ENCODE measurements at regions not wholly inside any gene's neighbourhood (a gene's known extent, or its start where the extent isn't known, plus 50 kb on each side); places are given as distances from the start of the nearest gene placed in this dataset.
"Not testable (repeated sequence)": the region's sequence is repeated elsewhere in the genome, so short reads cannot be mapped to it uniquely, and the experiment has no call there.

DNA sequence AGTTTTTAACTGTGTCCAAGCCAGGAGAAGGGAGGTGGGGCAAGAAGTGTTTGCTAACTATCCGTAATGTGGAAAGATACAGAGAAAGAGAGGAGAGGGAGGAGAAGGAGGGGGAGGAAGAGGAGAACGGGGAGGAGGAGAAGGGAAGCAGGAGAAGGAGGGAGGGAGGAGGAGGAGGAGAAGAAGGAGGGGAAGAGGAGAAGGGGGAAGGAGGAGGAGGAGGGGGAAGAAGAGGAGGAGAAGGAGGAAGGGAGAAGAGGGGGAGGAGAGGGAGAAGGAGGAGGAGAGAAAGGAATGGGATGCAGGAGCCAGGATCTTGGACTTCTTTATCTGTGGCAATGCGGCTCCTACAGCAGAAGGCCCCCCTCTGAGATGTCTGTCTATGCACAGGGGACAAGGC lies 510.3 kb upstream of the CCDC196 start:
- no peak for DNase-seq

DNA sequence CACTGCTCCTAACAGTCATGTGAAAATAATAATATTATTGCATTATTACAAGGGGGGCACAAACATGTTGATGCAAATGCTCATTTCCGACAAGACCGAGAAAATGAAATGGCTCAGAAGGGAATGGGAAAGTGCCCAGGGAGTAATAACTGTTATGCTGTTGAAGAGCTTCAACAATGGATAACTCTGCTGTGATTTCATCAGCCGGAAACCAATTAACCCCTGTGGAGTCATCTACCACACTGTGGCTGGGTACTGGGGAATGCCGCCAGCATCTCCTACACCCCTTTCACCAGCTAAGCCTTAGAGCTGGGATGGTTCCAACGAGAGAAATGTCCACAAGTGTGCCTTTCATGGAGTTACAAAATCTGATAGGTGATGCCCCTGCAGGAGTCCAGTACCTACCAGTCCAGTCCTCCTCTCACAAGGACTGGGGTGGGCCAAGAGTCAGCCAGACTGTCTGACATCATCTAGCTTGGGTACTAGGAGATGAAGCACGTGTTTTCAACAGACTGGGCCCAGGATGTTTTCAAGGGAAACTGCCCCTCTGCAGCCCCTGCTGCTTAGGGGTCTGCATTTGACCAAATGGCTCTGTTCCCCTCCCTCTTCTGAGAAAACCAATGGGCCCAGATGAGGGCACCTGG lies 509.3 kb upstream of the CCDC196 start:
- peak; percentile 52 for DNase-seq

DNA sequence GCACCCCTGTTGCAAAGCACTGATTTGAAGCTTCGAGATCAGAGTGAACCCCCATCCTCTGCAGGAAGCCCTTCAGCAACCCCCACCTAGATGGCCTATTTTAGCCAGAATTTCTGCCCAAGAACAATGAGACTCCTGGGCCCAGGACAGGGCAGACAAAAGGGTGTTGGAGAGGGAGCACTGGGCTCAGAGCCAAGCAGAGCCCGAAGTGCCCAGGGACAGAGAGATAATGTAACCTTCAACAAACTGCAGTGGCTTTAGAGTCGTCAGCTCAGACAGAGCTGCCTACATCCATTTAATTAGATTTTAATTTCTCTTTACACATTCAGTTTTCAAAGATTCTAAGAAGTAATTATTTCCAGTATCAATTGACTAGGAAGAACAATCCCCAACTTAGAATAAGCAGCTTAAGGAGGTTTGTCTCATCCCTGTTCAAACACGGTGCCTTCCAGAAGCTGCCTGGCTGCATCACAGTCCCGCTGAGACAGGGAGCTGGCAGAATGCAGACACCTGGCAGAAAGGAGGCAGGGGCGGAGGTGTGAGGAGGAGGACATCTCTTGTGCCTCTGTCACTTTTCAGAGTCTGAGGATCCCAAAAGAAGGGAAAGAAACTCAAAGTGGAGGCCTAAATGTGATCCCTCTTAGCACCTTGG lies 504.9 kb upstream of the CCDC196 start:
- DNase-seq, result peak; percentile 14

DNA sequence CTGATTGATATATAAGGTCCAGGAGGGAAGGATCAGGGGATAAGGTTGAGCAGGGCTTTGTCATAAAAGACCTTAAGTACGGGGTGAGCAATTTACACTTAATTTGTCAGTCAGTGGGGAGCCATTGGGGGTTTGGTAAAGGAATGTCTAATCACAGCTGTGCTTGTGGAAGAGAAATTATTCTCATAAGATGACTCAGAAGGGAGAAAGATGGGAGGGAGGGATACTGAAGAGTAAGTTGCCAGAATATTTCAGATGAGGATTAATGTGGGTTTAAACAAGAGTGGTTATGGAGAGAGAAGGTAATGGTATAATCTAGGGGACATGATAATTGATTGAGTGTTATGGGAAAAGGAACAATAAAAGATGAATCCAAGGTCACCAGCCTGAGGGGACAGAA lies 500.1 kb upstream of the CCDC196 start:
- DNase-seq, result peak; percentile 44

DNA sequence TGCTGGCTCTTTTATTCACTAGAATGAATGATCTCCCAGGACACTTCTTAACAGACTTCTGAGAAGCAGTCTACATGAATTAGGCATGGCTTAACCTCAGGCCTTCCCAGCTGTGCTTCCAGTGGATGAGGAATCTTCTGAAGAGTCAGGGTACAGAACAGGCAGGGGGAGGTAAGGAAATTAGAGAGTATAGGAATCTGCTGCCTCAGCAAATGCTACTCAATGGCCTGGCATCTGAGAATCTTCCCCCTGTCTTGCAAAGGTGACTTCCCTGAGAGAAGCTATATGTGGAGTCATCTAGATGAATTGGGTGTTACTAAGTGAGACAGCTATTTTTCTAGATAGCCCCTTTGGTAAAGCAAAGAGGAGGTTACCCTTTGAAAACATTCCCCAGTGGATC lies 496.2 kb upstream of the CCDC196 start:
- no peak for DNase-seq

DNA sequence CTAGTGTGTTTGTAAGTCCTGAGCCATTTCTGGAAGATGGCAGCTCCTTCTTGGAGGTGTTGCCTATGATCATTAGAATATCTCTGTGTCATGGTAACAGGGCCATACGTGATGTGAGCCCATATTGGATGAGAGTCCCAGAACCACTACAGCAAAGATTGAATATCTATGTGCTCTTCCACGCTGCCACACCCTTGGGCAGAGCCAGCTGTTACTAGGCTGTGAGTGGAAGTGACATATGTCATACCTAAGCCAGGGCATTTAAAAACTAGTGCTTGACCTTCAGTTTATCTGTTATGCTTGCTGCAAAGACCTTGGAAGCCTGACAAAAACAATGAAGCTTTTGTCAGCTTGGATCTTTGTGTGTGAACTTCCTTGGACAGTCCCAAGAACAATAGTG lies 495.1 kb upstream of the CCDC196 start:
- DNase-seq, result no peak

DNA sequence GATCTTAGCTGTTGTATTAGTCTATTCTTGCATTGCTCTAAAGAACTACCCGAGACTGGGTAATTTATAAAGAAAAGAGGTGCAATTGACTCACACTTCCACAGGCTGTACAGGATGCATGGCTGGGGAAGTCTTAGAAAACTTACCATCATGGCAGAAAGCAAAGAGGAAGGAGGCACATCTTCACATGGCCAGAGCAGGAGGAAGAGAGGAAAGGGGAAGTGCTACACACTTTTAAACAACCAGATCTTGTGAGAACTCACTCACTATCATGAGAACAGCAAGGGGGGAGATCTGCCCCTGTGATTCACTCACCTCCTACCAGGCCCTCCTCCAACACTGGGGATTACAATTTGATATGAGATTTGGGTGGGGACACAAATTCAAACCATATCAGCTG lies 494.2 kb upstream of the CCDC196 start:
- DNase-seq, result not testable (repeated sequence)

DNA sequence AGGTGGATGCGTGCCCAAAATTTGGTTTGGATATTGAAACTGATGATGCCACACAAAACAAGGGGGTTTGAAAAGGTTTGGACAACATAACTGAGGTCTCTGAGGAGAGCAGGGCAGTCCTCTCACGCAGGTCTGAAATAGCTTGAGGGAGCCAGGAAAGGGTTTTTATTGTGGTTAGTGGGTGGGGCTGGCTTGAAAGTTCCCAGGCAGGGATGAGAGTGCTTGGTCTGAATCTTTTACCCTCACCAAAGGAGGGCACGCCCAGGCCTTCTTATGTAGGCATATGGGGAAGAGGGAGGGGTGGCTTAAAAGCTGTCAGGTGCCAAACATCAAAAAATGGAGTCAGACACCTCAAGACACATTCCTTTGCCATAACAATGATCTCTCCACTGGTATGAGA lies 493.1 kb upstream of the CCDC196 start:
- no peak for DNase-seq

DNA sequence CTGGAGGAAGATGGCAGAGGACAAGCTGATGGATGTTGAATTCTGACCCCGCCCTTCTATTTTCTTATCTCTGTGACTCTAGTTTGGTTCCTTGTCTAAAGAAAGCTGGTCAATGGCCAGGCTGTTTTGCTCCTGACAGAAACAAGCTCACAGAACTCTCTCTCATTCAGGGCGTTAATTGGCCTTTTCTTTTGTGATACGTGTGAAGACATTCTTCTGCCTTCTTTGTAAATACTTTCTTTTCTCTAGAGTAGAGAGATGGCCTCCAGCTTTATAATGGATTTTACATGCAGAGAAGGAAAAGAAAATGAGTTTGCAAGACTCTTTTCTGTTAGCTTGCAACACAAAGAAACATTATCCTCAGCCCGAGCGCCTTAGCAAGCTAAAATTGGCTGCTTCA lies 492.2 kb upstream of the CCDC196 start:
- DNase-seq, result no peak

DNA sequence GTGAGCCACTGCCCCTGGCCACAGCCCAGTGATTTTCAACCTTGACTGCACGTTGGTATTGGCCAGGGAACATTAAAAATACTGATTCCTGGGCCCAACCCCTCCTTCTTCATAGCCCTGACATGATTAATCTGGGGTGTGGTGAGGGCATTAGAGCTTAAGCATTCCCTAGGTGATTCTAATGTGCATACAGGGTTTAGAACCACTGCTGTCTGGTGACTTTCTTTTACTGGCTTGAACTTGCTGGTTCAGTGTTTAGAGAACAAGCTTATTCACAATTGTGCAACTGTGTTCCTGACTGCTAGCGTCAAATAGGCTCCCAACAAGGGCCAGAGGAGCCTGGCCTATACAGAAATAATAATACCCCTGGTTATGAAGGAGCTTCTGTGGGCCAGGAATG lies 488.8 kb upstream of the CCDC196 start:
- no peak for DNase-seq

DNA sequence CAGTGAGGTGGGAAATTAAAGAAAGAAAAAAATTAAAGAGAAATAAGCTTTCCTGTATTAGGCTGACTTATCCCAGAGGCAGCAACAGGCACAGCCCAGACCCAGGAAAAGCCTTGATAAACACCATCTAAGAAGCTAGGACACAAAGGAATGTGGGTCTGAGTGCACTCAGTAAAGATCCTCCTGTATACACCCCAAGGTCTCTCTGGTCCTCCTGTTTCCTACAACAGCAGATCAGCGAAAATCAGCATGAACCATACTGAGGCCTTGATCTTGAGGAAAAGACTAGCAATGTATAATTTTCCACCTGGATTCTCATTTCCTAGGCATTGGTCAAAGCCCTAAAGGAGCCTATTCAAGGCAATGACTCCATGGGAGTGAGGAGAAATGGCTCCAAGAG lies 486.3 kb upstream of the CCDC196 start:
- no peak for DNase-seq

DNA sequence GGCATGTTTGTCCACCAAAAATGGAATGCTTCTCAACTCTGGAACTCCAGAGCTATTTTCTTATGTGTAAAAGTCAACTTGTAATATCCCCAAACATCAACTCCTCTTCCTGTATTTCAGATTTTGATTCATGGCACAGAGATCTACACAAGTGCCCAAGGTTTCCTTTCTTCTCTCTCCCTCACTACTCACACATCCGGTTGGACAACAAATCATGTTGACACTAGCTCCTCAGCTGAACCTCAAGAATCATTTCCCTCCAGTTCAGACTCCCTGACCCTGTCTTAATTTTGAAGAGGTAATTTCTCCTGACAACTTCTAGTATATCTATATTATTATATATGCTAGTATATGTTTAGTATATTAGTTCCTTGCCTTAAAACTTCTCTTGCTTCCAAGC lies 485.4 kb upstream of the CCDC196 start:
- no peak for DNase-seq

DNA sequence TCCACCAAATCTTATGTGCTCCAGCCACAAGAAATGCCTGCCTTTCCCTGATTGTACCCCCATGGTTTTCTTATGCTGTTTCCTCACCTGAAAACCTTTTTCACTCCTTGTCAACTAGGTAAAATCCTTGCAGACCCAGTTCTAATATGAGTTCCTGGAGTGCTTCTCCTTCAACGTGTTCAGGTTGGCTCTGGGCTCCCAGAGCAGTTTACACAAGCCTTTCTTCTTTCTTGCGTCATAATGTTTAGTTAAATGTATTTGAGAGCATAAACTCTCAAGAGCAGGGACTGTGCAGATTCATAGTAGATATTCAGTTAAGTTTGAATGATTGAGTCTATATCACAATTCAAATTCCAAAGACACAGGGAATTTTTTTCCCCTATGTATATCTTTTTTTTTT lies 484.8 kb upstream of the CCDC196 start:
- no peak for DNase-seq

DNA sequence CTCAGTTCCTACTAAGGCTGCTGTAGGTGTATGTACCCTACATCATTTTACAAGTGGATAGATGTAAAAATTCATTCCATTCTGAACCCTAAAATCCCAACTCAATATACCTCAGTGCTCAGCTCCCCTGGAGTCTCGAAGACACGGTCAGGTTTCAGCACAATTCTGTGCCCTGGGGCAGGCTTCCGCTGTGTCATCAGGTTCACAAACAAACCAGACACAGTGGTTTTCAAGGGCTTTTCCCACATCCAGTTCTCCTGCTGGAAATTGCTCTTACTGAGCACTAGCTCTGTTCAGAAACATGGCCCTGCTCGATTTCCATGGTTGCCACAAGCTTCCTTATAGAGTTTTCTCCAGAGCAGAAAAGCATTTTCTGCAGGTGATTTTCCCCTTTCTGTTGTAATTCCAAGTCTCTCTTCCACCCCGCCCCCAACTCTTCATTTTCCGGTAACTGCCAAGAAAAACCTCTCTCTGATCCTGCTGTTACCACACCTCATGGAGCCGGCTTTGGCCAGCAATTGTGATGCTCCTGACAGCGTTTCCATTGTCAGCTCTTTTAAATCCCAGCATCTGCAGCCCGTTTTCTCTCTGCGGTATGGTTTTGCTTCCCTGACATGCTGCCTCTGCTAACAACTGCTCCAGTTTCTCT lies 483.0 kb upstream of the CCDC196 start:
- peak; percentile 78 for DNase-seq

DNA sequence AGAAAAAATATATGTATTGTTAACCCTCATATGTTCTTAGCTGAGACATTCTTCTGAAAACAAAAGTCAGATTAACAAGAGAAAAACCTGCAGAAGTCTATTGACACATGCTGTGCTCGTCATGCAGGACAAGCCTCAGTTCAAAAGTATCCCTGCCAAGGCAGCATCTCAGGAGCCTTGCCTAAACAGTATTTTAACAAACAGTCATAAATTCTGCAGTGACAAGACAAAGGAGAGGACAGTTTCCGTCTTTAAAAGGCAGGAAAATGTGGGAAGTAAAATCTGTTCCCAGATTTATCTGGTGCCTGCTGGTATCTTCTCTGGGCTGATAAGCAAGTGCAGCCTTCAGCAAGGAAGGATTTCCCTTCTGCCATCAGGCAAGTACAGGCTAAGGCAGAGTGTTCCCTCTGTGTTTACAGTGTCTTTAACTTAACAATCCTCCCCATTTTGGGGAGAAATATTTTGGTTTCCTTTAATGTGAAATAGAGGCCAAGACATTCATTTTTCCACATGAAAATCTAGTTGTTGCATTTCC lies 480.2 kb upstream of the CCDC196 start:
- DNase-seq, result peak; percentile 27

DNA sequence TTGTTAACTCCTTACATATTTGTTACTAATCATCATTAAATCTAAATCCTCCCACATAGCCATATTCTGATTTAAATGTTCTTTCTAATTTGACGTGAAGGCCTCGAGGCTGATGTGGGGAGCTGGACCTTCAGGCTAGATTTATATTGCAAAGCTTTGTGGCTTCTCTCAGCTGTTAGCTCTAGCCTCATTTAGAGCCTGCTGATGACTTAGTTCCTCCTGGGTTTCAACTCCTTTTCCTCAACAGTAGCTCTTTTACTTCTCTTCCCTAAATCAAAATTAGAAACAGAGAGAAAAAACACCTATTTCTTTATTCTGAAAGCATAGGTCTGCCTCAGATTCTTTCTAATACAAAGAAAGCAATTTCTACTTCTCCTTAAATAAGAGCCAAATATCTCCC lies 477.5 kb upstream of the CCDC196 start:
- no peak for DNase-seq

DNA sequence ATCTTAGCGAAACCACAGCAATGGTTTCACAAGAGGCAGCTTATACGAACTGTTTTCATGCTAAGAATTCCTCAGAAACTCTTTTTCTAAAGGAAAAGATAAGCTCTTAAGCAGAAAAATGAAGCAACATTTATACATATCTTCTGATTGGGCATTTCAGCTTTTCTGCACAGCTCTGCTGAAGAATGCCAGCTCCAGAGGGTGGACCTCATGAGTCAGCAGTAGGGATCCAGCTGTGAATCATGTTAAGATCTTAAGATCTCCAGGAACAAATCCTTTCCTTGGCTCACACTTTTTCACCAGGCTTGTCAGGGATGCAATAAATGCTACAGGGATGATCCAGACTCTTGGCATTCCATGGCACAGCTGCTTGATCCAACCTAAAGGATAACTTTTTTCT lies 477.1 kb upstream of the CCDC196 start:
- no peak for DNase-seq

DNA sequence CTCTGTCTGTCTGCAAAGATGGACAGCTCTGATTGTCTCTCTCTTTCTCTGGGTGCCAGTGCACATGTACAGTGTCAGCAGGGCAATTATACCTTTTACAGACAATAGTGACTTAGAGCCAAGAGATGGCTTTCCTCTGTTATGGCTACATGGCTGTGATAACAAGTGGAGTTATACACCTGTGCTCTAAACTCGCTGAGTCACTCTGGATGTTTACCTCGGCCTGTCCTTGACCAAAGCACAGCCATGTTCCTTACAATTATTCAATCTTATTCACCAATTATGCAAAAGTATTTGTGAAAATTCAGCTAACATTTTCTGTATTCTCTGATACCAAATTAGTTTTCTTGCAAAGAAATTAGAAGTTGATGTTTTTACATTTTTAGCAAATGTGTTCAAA lies 475.5 kb upstream of the CCDC196 start:
- DNase-seq, result peak; percentile 12

DNA sequence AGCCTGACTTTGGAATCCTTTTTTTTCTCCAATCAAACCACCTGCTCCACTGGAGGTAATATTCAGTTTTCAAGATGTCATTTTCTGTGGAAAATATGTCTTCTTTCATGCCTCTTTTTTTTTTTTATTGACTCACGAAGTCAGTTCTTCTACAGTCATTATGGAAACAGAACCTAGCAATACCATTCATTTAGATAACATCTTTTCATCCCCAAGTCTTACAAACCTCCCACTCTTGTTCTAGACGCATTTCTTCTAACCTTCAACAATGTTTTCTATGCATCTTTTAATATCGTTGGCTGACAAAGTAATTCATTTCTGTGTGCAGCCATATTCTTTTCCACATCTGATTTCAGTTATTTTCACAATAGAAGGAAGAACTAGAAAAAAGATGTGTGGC lies 474.3 kb upstream of the CCDC196 start:
- no peak for DNase-seq

DNA sequence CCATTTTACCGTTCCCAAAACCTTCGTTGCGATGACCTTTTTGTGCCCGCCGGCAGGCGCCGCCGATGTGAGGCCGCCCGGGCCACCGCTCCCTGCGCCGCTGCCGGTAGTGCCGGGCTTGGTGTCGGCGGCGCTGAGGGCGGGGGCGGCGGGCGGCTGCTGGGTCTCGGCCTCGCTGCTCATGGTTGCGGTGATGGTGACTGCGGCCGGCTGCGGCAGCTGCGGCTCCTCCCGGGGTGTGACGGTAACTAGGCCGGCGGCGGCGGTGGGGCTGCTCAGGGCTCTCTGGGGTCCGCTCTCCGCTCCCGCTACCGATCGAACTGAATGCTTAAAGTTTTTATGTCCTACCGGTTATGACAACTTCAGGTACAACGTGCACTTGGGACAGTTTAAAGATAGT lies 472.6 kb upstream of the CCDC196 start:
- not testable (repeated sequence) for DNase-seq

DNA sequence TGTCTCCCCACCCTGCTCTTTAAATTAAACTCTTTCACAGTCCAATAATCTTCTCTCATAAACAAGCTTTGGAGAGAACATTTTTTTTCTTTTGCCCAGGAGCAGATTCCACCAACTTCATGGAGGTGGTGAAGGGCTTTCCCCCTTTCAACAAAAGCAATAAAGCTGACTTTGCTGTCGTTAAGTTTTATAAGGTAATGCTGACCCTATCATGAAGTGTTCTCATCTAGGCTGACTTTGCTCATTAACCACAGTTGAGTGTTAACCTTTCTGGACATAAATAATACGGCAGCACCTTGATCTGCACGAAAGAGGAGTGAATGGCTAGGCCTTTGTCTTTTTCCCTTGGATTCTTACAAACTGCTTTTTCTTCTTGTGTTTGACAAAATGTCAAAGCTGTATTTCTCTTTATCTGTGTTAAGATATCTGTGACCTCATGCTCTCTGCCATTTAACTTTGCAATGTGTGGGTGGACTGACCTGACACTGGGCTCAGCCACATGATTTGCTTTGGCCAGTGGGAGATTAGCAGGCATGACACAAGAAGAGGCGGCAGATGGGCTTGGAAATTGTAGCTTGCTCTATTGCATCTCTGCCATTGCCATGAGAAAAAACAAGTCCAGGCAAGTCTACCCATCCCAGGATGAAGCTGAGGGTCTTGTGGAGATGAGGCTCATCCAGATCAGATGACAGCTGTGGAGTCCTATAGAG lies 470.9 kb upstream of the CCDC196 start:
- DNase-seq, result peak; percentile 54

DNA sequence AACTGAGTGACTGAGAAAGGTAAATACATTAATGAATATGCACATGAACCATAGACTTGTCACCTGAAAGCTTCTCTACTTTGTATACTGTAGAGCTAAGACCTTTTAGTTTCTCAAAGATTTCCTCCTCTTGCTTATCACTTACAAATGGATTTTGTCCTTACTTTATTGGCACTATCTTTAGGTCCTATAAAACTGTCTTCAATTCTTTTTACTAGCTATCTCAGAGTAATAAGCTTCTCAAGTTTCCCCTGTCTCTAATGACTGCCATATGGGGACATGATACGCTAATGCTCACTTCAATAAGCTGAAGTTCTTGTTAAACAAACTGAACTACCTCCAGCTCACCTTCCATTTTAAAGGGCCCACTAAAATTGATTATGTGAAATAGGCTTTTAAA lies 468.2 kb upstream of the CCDC196 start:
- peak; percentile 33 for DNase-seq

DNA sequence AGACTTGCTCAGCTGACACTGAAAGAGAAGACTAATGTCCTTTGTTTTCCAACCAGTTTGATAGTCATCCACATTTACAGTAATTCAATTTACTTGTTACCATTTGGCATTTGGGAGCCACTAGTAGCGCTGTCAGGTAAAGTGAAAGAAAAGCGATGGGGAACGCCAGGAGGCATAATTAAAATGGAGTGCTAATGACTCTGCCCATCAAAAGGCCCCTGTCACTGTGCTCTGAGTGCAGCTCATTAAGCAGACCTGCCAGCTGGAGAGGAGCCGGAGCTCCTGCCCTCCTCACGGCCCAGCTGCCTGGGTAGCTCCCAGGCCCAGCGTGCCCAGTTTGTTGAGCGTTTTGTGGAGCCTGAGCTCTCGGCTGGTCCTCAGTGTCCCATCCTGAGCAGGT lies 463.6 kb upstream of the CCDC196 start:
- DNase-seq, result peak; percentile 96

DNA sequence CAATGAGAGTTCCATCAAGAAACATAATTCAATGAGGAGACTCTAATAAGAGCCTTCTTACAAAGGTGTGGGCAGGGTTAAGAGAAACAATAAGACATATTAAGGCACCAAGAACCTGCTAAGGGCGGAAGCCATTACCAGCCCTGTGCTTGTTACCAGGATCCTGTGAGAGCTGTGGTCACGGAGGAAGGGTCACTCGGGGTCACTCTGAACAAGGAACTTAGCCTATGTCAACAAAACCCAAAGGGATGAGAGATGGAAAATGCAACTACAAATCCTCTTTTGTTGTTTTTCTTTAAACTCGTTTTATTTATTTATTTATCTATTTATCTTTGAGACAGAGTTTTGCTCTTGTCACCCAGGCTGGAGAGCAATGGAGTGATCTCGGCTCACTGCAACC lies 460.4 kb upstream of the CCDC196 start:
- DNase-seq, result no peak

All from NCI-H69 (cell line).